ENCODE measurements at regions not wholly inside any gene's neighbourhood (a gene's known extent, or its start where the extent isn't known, plus 50 kb on each side); places are given as distances from the start of the nearest gene placed in this dataset.

GRCh38 chr5:167001246-167001645 is 1290.2 kb upstream of the WWC1 start:
- no peak overlapping the region for H3K27ac Mint-ChIP-seq
- H3K4me1 Mint-ChIP-seq = no peaks in the 10 kb centered on the region
- no peak for TF ChIP-seq CTCF (IDR thresholded peaks at IDR 0.05)
- no peak overlapping the region for H3K4me3 Mint-ChIP-seq
- Histone ChIP-seq H3K27ac (ENCODE audit: low read length) (no peak overlapping the region), H3K9me3 (ENCODE audit: control insufficient read depth, insufficient read depth, low read length) (no peaks in the 10 kb centered on the region), H3K36me3 (ENCODE audit: control insufficient read depth, insufficient read depth, low read length) (no peaks in the 10 kb centered on the region), H3K4me1 (ENCODE audit: control insufficient read depth, insufficient read depth, low read length) (no peaks in the 10 kb centered on the region), H3K4me3 (ENCODE audit: low read length) (no peak overlapping the region), H3K27me3 (ENCODE audit: control insufficient read depth, insufficient read depth, low read length) (no peaks in the 10 kb centered on the region)
- peaks cover 14 to 15% of the 10 kb centered on the region in 2 donors for H3K9me3 Mint-ChIP-seq
- DNase-seq (no peak), ATAC-seq (no peak)
- intact Hi-C loops (cut with micrococcal nuclease) = no loop called here
- WGBS (ENCODE audit: insufficient coverage) = 100% methylated on average over 1 of the region's 3 CpGs
- H3K36me3 Mint-ChIP-seq = no peaks in the 10 kb centered on the region
- no peaks in the 10 kb centered on the region for H3K27me3 Mint-ChIP-seq (ENCODE audit: low read depth in 2 of 2)

GRCh38 chr5:167008705-167009104 is 1282.7 kb upstream of the WWC1 start:
- no peaks in the 10 kb centered on the region for H3K4me1 ChIP-seq (ENCODE audit: control insufficient read depth, insufficient read depth, low read length)
- H3K36me3 Mint-ChIP-seq = no peaks in the 10 kb centered on the region
- H3K36me3 ChIP-seq (ENCODE audit: control insufficient read depth, insufficient read depth, low read length) = no peaks in the 10 kb centered on the region
- no peak for TF ChIP-seq CTCF (IDR thresholded peaks at IDR 0.05)
- H3K4me3 Mint-ChIP-seq = no peak overlapping the region
- no peaks in the 10 kb centered on the region for H3K27me3 Mint-ChIP-seq (ENCODE audit: low read depth in 2 of 2)
- no peak for ATAC-seq
- H3K27me3 ChIP-seq (ENCODE audit: control insufficient read depth, insufficient read depth, low read length) = no peaks in the 10 kb centered on the region
- no peak overlapping the region for H3K27ac ChIP-seq (ENCODE audit: low read length)
- no peak overlapping the region for H3K27ac Mint-ChIP-seq
- intact Hi-C loops (cut with micrococcal nuclease) = no loop called here
- no peaks in the 10 kb centered on the region for H3K4me1 Mint-ChIP-seq
- 84% methylated on average over 10 of the region's 10 CpGs for WGBS (ENCODE audit: insufficient coverage)
- no peak for DNase-seq
- no peak overlapping the region for H3K4me3 ChIP-seq (ENCODE audit: low read length)
- no peaks in the 10 kb centered on the region for H3K9me3 ChIP-seq (ENCODE audit: control insufficient read depth, insufficient read depth, low read length)
- H3K9me3 Mint-ChIP-seq = peaks cover 9 to 11% of the 10 kb centered on the region in 2 donors

- no peak for DNase-seq
- no peaks in the 10 kb centered on the region for H3K27me3 Mint-ChIP-seq (ENCODE audit: low read depth in 2 of 2)
- no peaks in the 10 kb centered on the region for H3K4me1 ChIP-seq (ENCODE audit: control insufficient read depth, insufficient read depth, low read length)
- no peaks in the 10 kb centered on the region for H3K9me3 ChIP-seq (ENCODE audit: control insufficient read depth, insufficient read depth, low read length)
- WGBS (ENCODE audit: insufficient coverage) = 82% methylated on average over 1 of the region's 2 CpGs
- H3K27me3 ChIP-seq (ENCODE audit: control insufficient read depth, insufficient read depth, low read length) = no peaks in the 10 kb centered on the region
- no peak for ATAC-seq
- no peak overlapping the region for H3K4me3 ChIP-seq (ENCODE audit: low read length)
- no peak overlapping the region for H3K4me3 Mint-ChIP-seq
- intact Hi-C loops (cut with micrococcal nuclease) = no loop called here
- no peaks in the 10 kb centered on the region for H3K36me3 ChIP-seq (ENCODE audit: control insufficient read depth, insufficient read depth, low read length)
- H3K36me3 Mint-ChIP-seq = no peaks in the 10 kb centered on the region
- H3K27ac ChIP-seq (ENCODE audit: low read length) = no peak overlapping the region
- TF ChIP-seq CTCF (IDR thresholded peaks at IDR 0.05) = no peak
- H3K4me1 Mint-ChIP-seq = no peaks in the 10 kb centered on the region
- H3K27ac Mint-ChIP-seq = no peak overlapping the region
- peaks cover 9 to 11% of the 10 kb centered on the region in 2 donors for H3K9me3 Mint-ChIP-seq
These were observed 1280.2 kb upstream of the WWC1 start for GRCh38 chr5:167011196-167011595.

Data from natural killer cell (primary cell).